Ishikawa (cell line): ENCODE measurements at regions not wholly inside any gene's neighbourhood (a gene's known extent, or its start where the extent isn't known, plus 50 kb on each side); places are given as distances from the start of the nearest gene placed in this dataset.

Experiments
- CEBPB ChIP-seq: IDR thresholded peaks from 2 replicates; pipeline ENCODE4 v1.6.1; 2012
- CREB1 ChIP-seq: IDR thresholded peaks from 2 replicates; pipeline ENCODE4 v1.6.1; 2012; ENCODE audit warnings: low read depth
- EP300 ChIP-seq: IDR thresholded peaks from 2 replicates; pipeline ENCODE4 v1.6.1; 2012; ENCODE audit warnings: borderline replicate concordance
- FOXM1 ChIP-seq: IDR thresholded peaks from 2 replicates; pipeline ENCODE4 v1.6.1; 2012; ENCODE audit warnings: low read depth, borderline replicate concordance
- MAX ChIP-seq: IDR thresholded peaks from 2 replicates; pipeline ENCODE4 v1.6.1; 2012
- NFIC ChIP-seq: IDR thresholded peaks from 2 replicates; pipeline ENCODE4 v1.6.1; 2012
- RAD21 ChIP-seq: IDR thresholded peaks from 2 replicates; pipeline ENCODE4 v1.6.1; 2012; ENCODE audit warnings: low read depth
- TAF1 ChIP-seq: IDR thresholded peaks from 2 replicates; pipeline ENCODE4 v1.6.1; 2012; ENCODE audit warnings: low read depth, mild to moderate bottlenecking
- TCF12 ChIP-seq: IDR thresholded peaks from 2 replicates; pipeline ENCODE4 v1.6.1; 2012; ENCODE audit warnings: low read depth
- TEAD4 ChIP-seq: IDR thresholded peaks from 2 replicates; pipeline ENCODE4 v1.6.1; 2012
- USF1 ChIP-seq: IDR thresholded peaks from 2 replicates; pipeline ENCODE4 v1.6.1; 2012
- YY1 ChIP-seq: IDR thresholded peaks from 2 replicates; pipeline ENCODE4 v1.6.1; 2012; ENCODE audit warnings: low read depth
- ZBTB7A ChIP-seq: IDR thresholded peaks from 2 replicates; pipeline ENCODE4 v1.6.1; 2012; ENCODE audit warnings: low read depth

GRCh38 chr2:223503746-223504145 is 98.4 kb downstream of the SCG2 start:
- TF ChIP-seq YY1 = no peak
- TF ChIP-seq NFIC = no peak
- TF ChIP-seq TCF12 = no peak
- TF ChIP-seq CEBPB = no peak
- TF ChIP-seq TEAD4 = no peak
- no peak for TF ChIP-seq MAX
- TF ChIP-seq RAD21 = no peak
- no peak for TF ChIP-seq USF1
- no peak for TF ChIP-seq CREB1
- TF ChIP-seq EP300 = no peak
- no peak for TF ChIP-seq ZBTB7A
- no peak for TF ChIP-seq TAF1
- no peak for TF ChIP-seq FOXM1
